Smooth muscle cell (in vitro differentiated cells): ENCODE measurements at regions not wholly inside any gene's neighbourhood (a gene's known extent, or its start where the extent isn't known, plus 50 kb on each side); places are given as distances from the start of the nearest gene placed in this dataset.

ENCODE experiments used
- DNase-seq: peaks from one replicate; lab custom pipeline; 2025; ENCODE audit not compliant: unreplicated experiment; lab: John Stamatoyannopoulos, UW
- H2AFZ ChIP-seq: fragments of 200-600 bp; sonication (generic); 2 replicates; pipeline ENCODE4 v1.6.0; 2016; ENCODE audit warnings: antibody characterized with exemption, low read depth, mild to moderate bottlenecking
- H3F3A ChIP-seq: fragments of 200-600 bp; sonication (generic); 2 replicates; pipeline ENCODE4 v1.6.0; 2017; ENCODE audit warnings: antibody characterized with exemption, low read depth
- H3K27ac ChIP-seq: fragments of 200-600 bp; sonication (generic); 2 replicates; pipeline ENCODE4 v1.5.1; 2016; ENCODE audit warnings: low read depth, mild to moderate bottlenecking
- H3K27me3 ChIP-seq: fragments of 200-600 bp; sonication (generic); 2 replicates; pipeline ENCODE4 v1.6.1; 2016; ENCODE audit warnings: low read depth, mild to moderate bottlenecking
- H3K36me3 ChIP-seq: fragments of 200-600 bp; sonication (generic); 2 replicates; pipeline ENCODE4 v1.5.1; 2016; ENCODE audit warnings: low read depth
- H3K4me1 ChIP-seq: fragments of 200-600 bp; sonication (generic); 2 replicates; pipeline ENCODE4 v1.5.1; 2016; ENCODE audit warnings: low read depth
- H3K4me2 ChIP-seq: fragments of 200-600 bp; sonication (generic); 2 replicates; pipeline ENCODE4 v1.6.0; 2016; ENCODE audit warnings: mild to moderate bottlenecking
- H3K4me3 ChIP-seq: fragments of 200-600 bp; sonication (generic); 2 replicates; pipeline ENCODE4 v1.5.1; 2016; ENCODE audit warnings: mild to moderate bottlenecking
- H3K79me2 ChIP-seq: fragments of 200-600 bp; sonication (generic); 2 replicates; pipeline ENCODE4 v1.6.0; 2016; ENCODE audit warnings: low read depth, mild to moderate bottlenecking
- H3K9ac ChIP-seq: fragments of 200-600 bp; sonication (generic); 2 replicates; pipeline ENCODE4 v1.6.0; 2016; ENCODE audit warnings: low read depth
- H3K9me3 ChIP-seq: fragments of 200-600 bp; sonication (generic); replicated peaks from 2 replicates; pipeline ENCODE4 v1.5.1; 2016; ENCODE audit warnings: low read depth
- H4K20me1 ChIP-seq: fragments of 200-600 bp; sonication (generic); 2 replicates; pipeline ENCODE4 v1.6.0; 2016; ENCODE audit warnings: low read depth
- CTCF ChIP-seq: fragments of 200-600 bp; sonication (generic); IDR thresholded peaks from 2 replicates; pipeline ENCODE4 v1.5.1; 2017; ENCODE audit warnings: borderline replicate concordance, mild to moderate bottlenecking, antibody characterized with exemption; ENCODE audit not compliant: insufficient read depth, poor library complexity, severe bottlenecking
- WGBS: methylation state at CpG from one replicate; pipeline ENCODE4 v1.1.7; 2016; ENCODE audit warnings: low lambda C conversion rate; 5-methylcytosine and 5-hydroxymethylcytosine counted together

- H3F3A ChIP-seq, result no peaks in the 10 kb centered on the region
- H3K4me2 ChIP-seq, result no peak overlapping the region
- 68% methylated on average over 2 of the region's 2 CpGs for WGBS
- no peaks in the 10 kb centered on the region for H3K79me2 ChIP-seq
- no peaks in the 10 kb centered on the region for H3K4me1 ChIP-seq
- H3K9ac ChIP-seq, result no peak overlapping the region
- no peak overlapping the region for H3K27ac ChIP-seq
- peaks cover 6% of the 10 kb centered on the region for H3K9me3 ChIP-seq
- no peaks in the 10 kb centered on the region for H3K36me3 ChIP-seq
- H2AFZ ChIP-seq, result no peak overlapping the region
- no peak for TF ChIP-seq CTCF
- H3K4me3 ChIP-seq, result no peak overlapping the region
- no peaks in the 10 kb centered on the region for H3K27me3 ChIP-seq
- H4K20me1 ChIP-seq, result no peaks in the 10 kb centered on the region
- no peak for DNase-seq
Measured at GRCh38 chr22:47465809-47466208, 703.4 kb downstream of the TBC1D22A start.

- 82% methylated on average over 8 of the region's 8 CpGs for WGBS
- no peak overlapping the region for H3K9ac ChIP-seq
- no peak for TF ChIP-seq CTCF
- peaks cover 6% of the 10 kb centered on the region for H3K9me3 ChIP-seq
- H3K4me2 ChIP-seq, result no peak overlapping the region
- H3K79me2 ChIP-seq, result no peaks in the 10 kb centered on the region
- H3K4me3 ChIP-seq, result no peak overlapping the region
- no peaks in the 10 kb centered on the region for H4K20me1 ChIP-seq
- H3K27me3 ChIP-seq, result no peaks in the 10 kb centered on the region
- no peak for DNase-seq
- H3K27ac ChIP-seq, result no peak overlapping the region
- H3K36me3 ChIP-seq, result no peaks in the 10 kb centered on the region
- no peaks in the 10 kb centered on the region for H3F3A ChIP-seq
- no peak overlapping the region for H2AFZ ChIP-seq
- no peaks in the 10 kb centered on the region for H3K4me1 ChIP-seq
Measured at GRCh38 chr22:47465222-47465621, 702.8 kb downstream of the TBC1D22A start.

GRCh38 chr22:47463220-47463619, 700.8 kb downstream of the TBC1D22A start:
- whole genome bisulfite sequencing, result 57% methylated on average over 8 of the region's 8 CpGs
- Histone ChIP-seq H3K36me3 (no peaks in the 10 kb centered on the region), H3F3A (no peaks in the 10 kb centered on the region), H3K9me3 (peaks cover 6% of the 10 kb centered on the region), H4K20me1 (no peaks in the 10 kb centered on the region), H3K9ac (no peak overlapping the region), H3K4me1 (no peaks in the 10 kb centered on the region), H3K4me2 (no peak overlapping the region), H3K27ac (no peak overlapping the region), H2AFZ (no peak overlapping the region), H3K79me2 (no peaks in the 10 kb centered on the region), H3K4me3 (no peak overlapping the region), H3K27me3 (no peaks in the 10 kb centered on the region)
- no peak for TF ChIP-seq CTCF
- no peak for DNase-seq

- no peak for TF ChIP-seq CTCF
- WGBS, result 84% methylated on average over 5 of the region's 5 CpGs
- no peaks in the 10 kb centered on the region for H4K20me1 ChIP-seq
- no peaks in the 10 kb centered on the region for H3K27me3 ChIP-seq
- no peak overlapping the region for H3K27ac ChIP-seq
- no peaks in the 10 kb centered on the region for H3K79me2 ChIP-seq
- H3K9me3 ChIP-seq, result peaks cover 6% of the 10 kb centered on the region
- DNase-seq, result no peak
- H3K36me3 ChIP-seq, result no peaks in the 10 kb centered on the region
- H3F3A ChIP-seq, result no peaks in the 10 kb centered on the region
- H3K4me3 ChIP-seq, result no peak overlapping the region
- no peak overlapping the region for H3K4me2 ChIP-seq
- H3K4me1 ChIP-seq, result no peaks in the 10 kb centered on the region
- H2AFZ ChIP-seq, result no peak overlapping the region
- H3K9ac ChIP-seq, result no peak overlapping the region
Measured at GRCh38 chr22:47460861-47461260, 698.4 kb downstream of the TBC1D22A start.
